ENCODE measurements at regions not wholly inside any gene's neighbourhood (a gene's known extent, or its start where the extent isn't known, plus 50 kb on each side); places are given as distances from the start of the nearest gene placed in this dataset.

- H3K36me3 Mint-ChIP-seq (ENCODE audit: insufficient read depth in 1 of 3, low read depth in 3 of 3), result peaks cover 6 to 20% (median 7%) of the 10 kb centered on the region in 3 experiments; a peak in 5 of 7 replicates
- Histone ChIP-seq H3K4ac (ENCODE audit: low read depth, low read length) (no peak overlapping the region), H2BK120ac (ENCODE audit: low read depth, low read length, poor library complexity, severe bottlenecking) (no peak overlapping the region), H3K79me2 (ENCODE audit: insufficient read depth, low read length) (no peaks in the 10 kb centered on the region), H2BK5ac (ENCODE audit: insufficient read length, low read length) (no peak overlapping the region), H3K27me3 (ENCODE audit: insufficient read depth, low read length) (no peaks in the 10 kb centered on the region), H3K23ac (ENCODE audit: insufficient read length, low read depth, low read length) (no peak overlapping the region), H2BK15ac (ENCODE audit: low read depth, low read length) (no peak overlapping the region), H3K4me1 (ENCODE audit: insufficient read depth, low read length) (no peaks in the 10 kb centered on the region), H4K5ac (ENCODE audit: insufficient read length, low read depth, low read length) (no peak overlapping the region), H2BK12ac (ENCODE audit: insufficient read length, low read depth, low read length) (no peak overlapping the region), H3T11ph (ENCODE audit: low read length) (no peak overlapping the region), H3K27ac (ENCODE audit: insufficient read length, low read depth, low read length) (no peak overlapping the region), H3K79me1 (ENCODE audit: insufficient read depth, low read depth, low read length, poor library complexity, severe bottlenecking) (no peaks in the 10 kb centered on the region), H2AFZ (ENCODE audit: low read length) (no peak overlapping the region), H3K56ac (ENCODE audit: insufficient read length, low read depth, low read length) (no peak overlapping the region), H3K18ac (ENCODE audit: insufficient read length, low read depth, low read length) (no peak overlapping the region), H3K9ac (ENCODE audit: extremely low read depth, insufficient read length, low read length) (no peak overlapping the region), H3K4me2 (ENCODE audit: insufficient read depth, insufficient read length, low read length) (no peak overlapping the region), H3K14ac (ENCODE audit: insufficient read depth, low read length) (no peak overlapping the region), H4K8ac (replicated peaks; ENCODE audit: insufficient read length, low read depth, low read length) (no peak overlapping the region), H3K23me2 (ENCODE audit: insufficient read length, low read depth, low read length, poor library complexity, severe bottlenecking) (no peaks in the 10 kb centered on the region), H2BK20ac (ENCODE audit: low read depth, low read length, poor library complexity, severe bottlenecking) (no peak overlapping the region), H4K20me1 (ENCODE audit: control insufficient read depth, insufficient read depth, insufficient read length) (no peaks in the 10 kb centered on the region), H3K9me3 (ENCODE audit: control insufficient read depth, low read depth, low read length) (no peaks in the 10 kb centered on the region), H4K91ac (ENCODE audit: insufficient read length, low read depth, low read length) (no peak overlapping the region), H2AK5ac (ENCODE audit: insufficient read length, low read length) (no peak overlapping the region)
- no peak overlapping the region for H3K27ac Mint-ChIP-seq
- no peak for DNase-seq
- no peak overlapping the region for H3K4me3 Mint-ChIP-seq
- peaks cover 10 to 27% of the 10 kb centered on the region in 2 experiments for H3K9me3 Mint-ChIP-seq
- H3K27me3 Mint-ChIP-seq (ENCODE audit: low read depth), result no peaks in the 10 kb centered on the region
- no peaks in the 10 kb centered on the region for H3K4me1 Mint-ChIP-seq
- no peak for TF ChIP-seq CTCF (conservative IDR thresholded peaks at IDR 0.05)
Observed at GRCh38 chr2:221060376-221060775, 511.7 kb downstream of the EPHA4 start.
